Gastroesophageal sphincter (tissue), 4 donors: ENCODE measurements at regions not wholly inside any gene's neighbourhood (a gene's known extent, or its start where the extent isn't known, plus 50 kb on each side); places are given as distances from the start of the nearest gene placed in this dataset.

ENCODE experiments used
- ATAC-seq: fragments of 150-250 bp; one replicate; pipeline ENCODE4 v1.9.1; 2016; ENCODE audit warnings: mild to moderate bottlenecking, moderate library complexity
- H3K27ac ChIP-seq, 4 donors: fragments of 200-600 bp; sonication (generic) in 3 of 4; 1 replicate in 3 of 4; 2 replicates in 1 of 4; pipeline ENCODE4 v1.5.1; 2016 to 2019
- H3K27me3 ChIP-seq: fragments of 200-600 bp; sonication (generic); one replicate; pipeline ENCODE4 v1.5.1; 2019
- H3K36me3 ChIP-seq, 2 donors: fragments of 200-600 bp; sonication (generic); one replicate each; pipeline ENCODE4 v1.5.1; 2019; ENCODE audit warnings: control low read depth in 1 of 2
- H3K4me1 ChIP-seq, 3 donors: fragments of 200-600 bp; sonication (generic); 1 replicate in 2 of 3; 2 replicates in 1 of 3; pipeline ENCODE4 v1.5.1; 2016 to 2019; ENCODE audit warnings: control low read depth in 2 of 3
- H3K4me3 ChIP-seq, 2 donors: fragments of 200-600 bp; sonication (generic); one replicate each; pipeline ENCODE4 v1.5.1; 2019; ENCODE audit warnings: mild to moderate bottlenecking in 1 of 2, moderate library complexity in 1 of 2
- H3K9me3 ChIP-seq, 3 donors: fragments of 200-600 bp; sonication (generic); one replicate each; pipeline ENCODE4 v1.5.1; 2017 to 2019; ENCODE audit warnings: control low read depth in 2 of 3
- CTCF ChIP-seq, 4 experiments: fragments of 200-600 bp in 2 of 4; fragments of 450-650 bp in 2 of 4; sonication (generic) in 1 of 4; IDR thresholded peaks; one replicate each; pipeline ENCODE4 v1.5.1; 2017 to 2019; ENCODE audit warnings: antibody characterized with exemption in 4 of 4, mild to moderate bottlenecking in 2 of 4, moderate library complexity in 2 of 4
- EP300 ChIP-seq: sonication (generic); formaldehyde crosslinking; IDR thresholded peaks from one replicate; pipeline ENCODE4 v1.6.1; 2017; ENCODE audit warnings: antibody characterized with exemption, mild to moderate bottlenecking
- POLR2A ChIP-seq, 2 donors: fragments of 450-650 bp; IDR thresholded peaks; one replicate each; pipeline ENCODE4 v1.6.1; 2017; ENCODE audit warnings: antibody characterized with exemption in 2 of 2, mild to moderate bottlenecking in 2 of 2, moderate library complexity in 1 of 2
- POLR2AphosphoS5 ChIP-seq: sonication (generic); formaldehyde crosslinking; IDR thresholded peaks from one replicate; pipeline ENCODE4 v1.6.1; 2017; ENCODE audit warnings: antibody characterized with exemption
- WGBS, 2 donors: methylation state at CpG; one replicate each; pipeline ENCODE4 v1.1.5; 2018; ENCODE audit warnings: low coverage in 1 of 2; 5-methylcytosine and 5-hydroxymethylcytosine counted together

GRCh38 chr1:222167111-222167510 is 380.8 kb downstream of the HHIPL2 start:
- no peak for ATAC-seq
- H3K4me3 ChIP-seq: no peak overlapping the region
- no peaks in the 10 kb centered on the region for H3K27me3 ChIP-seq
- H3K9me3 ChIP-seq: peaks cover 0 to 22% (median 0%) of the 10 kb centered on the region in 3 donors
- no peaks in the 10 kb centered on the region for H3K4me1 ChIP-seq
- TF ChIP-seq POLR2AphosphoS5 (no peak), EP300 (no peak), CTCF (IDR thresholded peaks at IDR 0.05) (peak in 2 of 4 experiments; percentile 11 to 44)
- WGBS, 2 donors: 66 to 75% methylated on average over 2 to 3 of the region's 3 CpGs
- no peak overlapping the region for H3K27ac ChIP-seq
- H3K36me3 ChIP-seq: no peaks in the 10 kb centered on the region

GRCh38 chr1:222165629-222166028 is 382.3 kb downstream of the HHIPL2 start:
- Histone ChIP-seq H3K36me3 (no peaks in the 10 kb centered on the region), H3K27ac (no peak overlapping the region), H3K27me3 (no peaks in the 10 kb centered on the region), H3K9me3 (peaks cover 0 to 7% (median 0%) of the 10 kb centered on the region in 3 donors), H3K4me3 (no peak overlapping the region), H3K4me1 (no peaks in the 10 kb centered on the region)
- TF ChIP-seq POLR2A (IDR thresholded peaks at IDR 0.05): no peak
- no peak for ATAC-seq
- 52 to 58% methylated on average over 3 of the region's 3 CpGs for WGBS, 2 donors

GRCh38 chr1:222163895-222164294 is 384.0 kb downstream of the HHIPL2 start:
- no peak for ATAC-seq
- Histone ChIP-seq H3K27ac (no peak overlapping the region), H3K4me3 (no peak overlapping the region), H3K27me3 (no peaks in the 10 kb centered on the region), H3K4me1 (no peaks in the 10 kb centered on the region), H3K9me3 (peaks cover 0 to 2% (median 0%) of the 10 kb centered on the region in 3 donors), H3K36me3 (no peaks in the 10 kb centered on the region)
- 32 to 50% methylated on average over 1 to 2 of the region's 2 CpGs for WGBS, 2 donors
- TF ChIP-seq POLR2AphosphoS5 (no peak), POLR2A (IDR thresholded peaks at IDR 0.05) (no peak), EP300 (no peak), CTCF (IDR thresholded peaks at IDR 0.05) (no peak)

- WGBS, 2 donors: 63 to 64% methylated on average over 3 of the region's 3 CpGs
- ATAC-seq: no peak
Measured at GRCh38 chr1:222161676-222162075, 386.2 kb downstream of the HHIPL2 start.

GRCh38 chr1:222157612-222158011 is 390.3 kb downstream of the HHIPL2 start:
- H3K27ac ChIP-seq: no peak overlapping the region
- no peak for TF ChIP-seq POLR2AphosphoS5
- TF ChIP-seq EP300: no peak
- TF ChIP-seq POLR2A (IDR thresholded peaks at IDR 0.05): no peak
- TF ChIP-seq CTCF (IDR thresholded peaks at IDR 0.05): no peak

More at GRCh38 chr1:222161676-222162075, 386.2 kb downstream of the HHIPL2 start:
- H3K4me1 ChIP-seq: no peaks in the 10 kb centered on the region
- no peaks in the 10 kb centered on the region for H3K36me3 ChIP-seq
- no peak overlapping the region for H3K27ac ChIP-seq
- H3K27me3 ChIP-seq: no peaks in the 10 kb centered on the region
- no peak for TF ChIP-seq EP300
- H3K4me3 ChIP-seq: no peak overlapping the region
- H3K9me3 ChIP-seq: peaks cover 0 to 20% (median 0%) of the 10 kb centered on the region in 3 donors

GRCh38 chr1:222140206-222140605 is 398.3 kb upstream of the DUSP10 start:
- ATAC-seq: no peak
- WGBS, 2 donors: 50 to 73% methylated on average over 1 of the region's 1 CpG
- Histone ChIP-seq H3K36me3 (no peaks in the 10 kb centered on the region), H3K4me3 (no peak overlapping the region), H3K9me3 (peaks cover 0 to 10% (median 0%) of the 10 kb centered on the region in 3 donors), H3K27me3 (no peaks in the 10 kb centered on the region), H3K27ac (no peak overlapping the region), H3K4me1 (no peaks in the 10 kb centered on the region)
- no peak for TF ChIP-seq EP300
- TF ChIP-seq CTCF (IDR thresholded peaks at IDR 0.05): no peak
- no peak for TF ChIP-seq POLR2AphosphoS5
- TF ChIP-seq POLR2A (IDR thresholded peaks at IDR 0.05): no peak

More at GRCh38 chr1:222157612-222158011, 390.3 kb downstream of the HHIPL2 start:
- Histone ChIP-seq H3K4me1 (no peaks in the 10 kb centered on the region), H3K9me3 (peaks cover 0 to 20% (median 0%) of the 10 kb centered on the region in 3 donors), H3K27me3 (no peaks in the 10 kb centered on the region), H3K36me3 (no peaks in the 10 kb centered on the region), H3K4me3 (no peak overlapping the region)
- 90% methylated on average over 1 of the region's 1 CpG; no CpG with 5 or more reads in 1 of the 2 donors for WGBS, 2 donors
- no peak for ATAC-seq
